ENCODE measurements at regions not wholly inside any gene's neighbourhood (a gene's known extent, or its start where the extent isn't known, plus 50 kb on each side); places are given as distances from the start of the nearest gene placed in this dataset.
A peak's percentile ranks its signal among the peaks of the same experiment; 100 is the strongest.

- no peak for DNase-seq (ENCODE audit: low spot score)
Measured at GRCh38 chr4:32427566-32427965, 1707.4 kb downstream of the PCDH7 start.

- no peak for DNase-seq (ENCODE audit: low spot score)
Measured at GRCh38 chr4:32429151-32429550, 1709.0 kb downstream of the PCDH7 start.

GRCh38 chr4:32435308-32435707 lies 1715.1 kb downstream of the PCDH7 start:
- no peak for DNase-seq (ENCODE audit: low spot score)

GRCh38 chr4:32436816-32437215 lies 1716.6 kb downstream of the PCDH7 start:
- DNase-seq (ENCODE audit: low spot score), result no peak

GRCh38 chr4:32440391-32440790 lies 1720.2 kb downstream of the PCDH7 start:
- DNase-seq (ENCODE audit: low spot score), result no peak

GRCh38 chr4:32454482-32454881 lies 1734.3 kb downstream of the PCDH7 start:
- DNase-seq (ENCODE audit: low spot score), result no peak

GRCh38 chr4:32455231-32455630 lies 1735.1 kb downstream of the PCDH7 start:
- DNase-seq (ENCODE audit: low spot score), result no peak

- DNase-seq (ENCODE audit: low spot score), result no peak
Measured at GRCh38 chr4:32460972-32461371, 1740.8 kb downstream of the PCDH7 start.

GRCh38 chr4:32462944-32463343 lies 1742.8 kb downstream of the PCDH7 start:
- DNase-seq (ENCODE audit: low spot score), result peak; percentile 15

GRCh38 chr4:32470087-32470585 lies 1750.0 kb downstream of the PCDH7 start:
- DNase-seq (ENCODE audit: low spot score), result no peak

GRCh38 chr4:32472918-32473317 lies 1752.7 kb downstream of the PCDH7 start:
- no peak for DNase-seq (ENCODE audit: low spot score)

GRCh38 chr4:32475710-32476109 lies 1755.5 kb downstream of the PCDH7 start:
- DNase-seq (ENCODE audit: low spot score), result no peak

- no peak for DNase-seq (ENCODE audit: low spot score)
Measured at GRCh38 chr4:32477518-32477917, 1757.3 kb downstream of the PCDH7 start.

- peak; percentile 4 for DNase-seq (ENCODE audit: low spot score)
Measured at GRCh38 chr4:32485956-32486355, 1765.8 kb downstream of the PCDH7 start.

GRCh38 chr4:32488690-32489089 lies 1768.5 kb downstream of the PCDH7 start:
- no peak for DNase-seq (ENCODE audit: low spot score)

- no peak for DNase-seq (ENCODE audit: low spot score)
Measured at GRCh38 chr4:32499171-32499570, 1779.0 kb downstream of the PCDH7 start.

- no peak for DNase-seq (ENCODE audit: low spot score)
Measured at GRCh38 chr4:32503241-32503640, 1783.1 kb downstream of the PCDH7 start.

- no peak for DNase-seq (ENCODE audit: low spot score)
Measured at GRCh38 chr4:32506067-32506466, 1785.9 kb downstream of the PCDH7 start.

- no peak for DNase-seq (ENCODE audit: low spot score)
Measured at GRCh38 chr4:32519060-32519459, 1798.9 kb downstream of the PCDH7 start.

GRCh38 chr4:32525420-32525819 lies 1805.3 kb downstream of the PCDH7 start:
- DNase-seq (ENCODE audit: low spot score), result no peak

GRCh38 chr4:32544846-32545245 lies 1824.7 kb downstream of the PCDH7 start:
- DNase-seq (ENCODE audit: low spot score), result no peak

- DNase-seq (ENCODE audit: low spot score), result no peak
Measured at GRCh38 chr4:32551943-32552342, 1831.8 kb downstream of the PCDH7 start.

GRCh38 chr4:32560306-32560705 lies 1840.1 kb downstream of the PCDH7 start:
- no peak for DNase-seq (ENCODE audit: low spot score)

- DNase-seq (ENCODE audit: low spot score), result no peak
Measured at GRCh38 chr4:32562010-32562409, 1841.8 kb downstream of the PCDH7 start.

GRCh38 chr4:32564626-32565025 lies 1844.5 kb downstream of the PCDH7 start:
- DNase-seq (ENCODE audit: low spot score), result no peak

Data from COLO829 (cell line).